Liver (tissue), 3 donors: ENCODE measurements at regions not wholly inside any gene's neighbourhood (a gene's known extent, or its start where the extent isn't known, plus 50 kb on each side); places are given as distances from the start of the nearest gene placed in this dataset.

ENCODE experiments used
- ATF3 ChIP-seq: IDR thresholded peaks from 2 replicates; pipeline ENCODE4 v1.6.1; 2016; ENCODE audit warnings: antibody characterized with exemption
- CTCF ChIP-seq: fragments of 150-350 bp; IDR thresholded peaks from 2 replicates; pipeline ENCODE4 v1.5.1; 2017; ENCODE audit warnings: improper control_type of control experiment, low read depth, low read length; ENCODE audit not compliant: missing input control
- FOXA1 ChIP-seq: IDR thresholded peaks from 2 replicates; pipeline ENCODE4 v1.6.1; 2016; ENCODE audit warnings: antibody characterized with exemption
- GABPA ChIP-seq, 2 donors: IDR thresholded peaks in 1 of 2; conservative IDR thresholded peaks in 1 of 2; 2 replicates each; pipeline ENCODE4 v1.6.1; 2016; ENCODE audit warnings: antibody characterized with exemption in 2 of 2, mild to moderate bottlenecking in 1 of 2, moderate library complexity in 1 of 2
- JUND ChIP-seq, 2 donors: IDR thresholded peaks; 2 replicates each; pipeline ENCODE4 v1.6.1; 2016; ENCODE audit warnings: antibody characterized with exemption in 2 of 2
- MAX ChIP-seq: IDR thresholded peaks from 2 replicates; pipeline ENCODE4 v1.6.1; 2016; ENCODE audit warnings: antibody characterized with exemption
- NR2F2 ChIP-seq: IDR thresholded peaks from 2 replicates; pipeline ENCODE4 v1.6.1; 2016; ENCODE audit warnings: antibody characterized with exemption
- RAD21 ChIP-seq, 2 donors: IDR thresholded peaks; 2 replicates each; pipeline ENCODE4 v1.6.1; 2016; ENCODE audit warnings: antibody characterized with exemption in 2 of 2, mild to moderate bottlenecking in 2 of 2
- REST ChIP-seq: IDR thresholded peaks from 2 replicates; pipeline ENCODE4 v1.6.1; 2016; ENCODE audit warnings: antibody characterized with exemption, mild to moderate bottlenecking
- RXRA ChIP-seq, 2 donors: IDR thresholded peaks; 2 replicates each; pipeline ENCODE4 v1.6.1; 2017 to 2018; ENCODE audit warnings: antibody characterized with exemption in 2 of 2, mild to moderate bottlenecking in 1 of 2
- SP1 ChIP-seq: IDR thresholded peaks from 2 replicates; pipeline ENCODE4 v1.6.1; 2018; ENCODE audit warnings: antibody characterized with exemption, mild to moderate bottlenecking
- TAF1 ChIP-seq: conservative IDR thresholded peaks from 2 replicates; pipeline ENCODE4 v1.6.1; 2016; ENCODE audit warnings: antibody characterized with exemption, mild to moderate bottlenecking
- YY1 ChIP-seq: IDR thresholded peaks from 2 replicates; pipeline ENCODE4 v1.6.1; 2016; ENCODE audit warnings: antibody characterized with exemption, mild to moderate bottlenecking
- ZBTB33 ChIP-seq: IDR thresholded peaks from 2 replicates; pipeline ENCODE4 v1.6.1; 2016; ENCODE audit warnings: antibody characterized with exemption
- donor health status: healthy.
- donor health status: healthy.

GRCh38 chr2:224178056-224178455, 139.0 kb upstream of the SERPINE2 start:
- no peak for TF ChIP-seq CTCF
- TF ChIP-seq ATF3: no peak
- TF ChIP-seq MAX: no peak
- no peak for TF ChIP-seq TAF1
- no peak for TF ChIP-seq REST
- TF ChIP-seq SP1: no peak
- no peak for TF ChIP-seq RAD21 (IDR thresholded peaks at IDR 0.05)
- TF ChIP-seq GABPA (IDR thresholded peaks at IDR 0.05 in 1 of 2, conservative IDR thresholded peaks at IDR 0.05 in 1 of 2): no peak
- no peak for TF ChIP-seq RXRA (IDR thresholded peaks at IDR 0.05)
- no peak for TF ChIP-seq YY1
- TF ChIP-seq JUND (IDR thresholded peaks at IDR 0.05): no peak
- TF ChIP-seq NR2F2: no peak
- TF ChIP-seq ZBTB33: no peak
- no peak for TF ChIP-seq FOXA1
